ENCODE measurements at regions not wholly inside any gene's neighbourhood (a gene's known extent, or its start where the extent isn't known, plus 50 kb on each side); places are given as distances from the start of the nearest gene placed in this dataset.
"Not testable (repeated sequence)": the region's sequence is repeated elsewhere in the genome, so short reads cannot be mapped to it uniquely, and the experiment has no call there.

DNA sequence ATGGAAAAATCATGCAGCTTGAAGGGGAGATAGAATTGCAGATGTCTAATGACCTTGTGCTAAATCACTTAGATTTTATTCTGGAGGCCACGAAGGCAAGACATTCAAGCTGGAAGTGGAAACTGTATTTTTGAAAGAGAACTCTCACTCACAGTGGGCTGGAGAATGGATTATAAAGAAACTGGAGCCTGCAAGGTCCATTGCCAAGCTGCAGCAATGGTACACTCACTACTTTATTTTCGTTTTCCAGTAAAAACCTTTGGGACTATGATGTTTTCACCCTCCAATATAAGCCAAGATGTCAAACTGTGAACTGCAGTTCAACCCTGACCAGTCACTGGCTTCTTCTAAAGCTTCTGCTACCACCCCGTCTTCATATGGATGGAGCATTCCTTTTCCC, 62.0 kb downstream of the SKIDA1 start:
- no peak for DNase-seq (ENCODE audit: low spot score)

DNA sequence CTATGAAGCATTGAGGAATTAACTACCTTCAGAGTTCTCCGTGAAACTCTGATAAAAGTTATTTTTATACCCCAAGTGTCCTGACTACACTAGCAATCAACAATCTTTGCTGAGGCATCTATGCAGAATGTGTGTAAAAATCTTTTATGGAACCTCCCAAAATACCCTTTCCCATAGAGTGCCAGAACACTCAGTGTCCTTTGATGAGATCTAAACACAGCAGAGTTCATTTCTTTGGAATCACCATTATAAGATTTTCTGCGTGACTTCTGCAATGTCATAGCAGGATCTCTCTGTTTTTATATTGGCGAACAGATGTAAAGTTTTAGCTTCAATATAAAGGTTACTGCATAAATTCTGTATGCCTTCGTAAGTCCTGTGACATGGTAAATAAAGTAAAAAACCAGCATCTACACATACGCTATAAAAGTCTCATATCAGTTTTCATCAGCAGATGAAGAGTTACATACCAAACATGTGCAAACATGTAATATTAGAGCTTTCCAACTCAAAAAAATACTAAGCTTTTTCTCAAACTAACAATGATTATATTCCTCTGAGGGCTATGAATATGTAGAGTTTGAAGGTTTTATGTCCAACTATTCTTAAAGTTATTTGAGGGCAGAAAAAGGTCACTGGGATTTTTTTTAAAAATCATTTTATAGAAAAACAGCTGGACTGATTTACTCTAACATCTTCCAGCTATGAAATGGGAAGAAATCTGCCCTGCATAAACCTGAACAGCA, 67.2 kb downstream of the SKIDA1 start:
- no peak for DNase-seq (ENCODE audit: low spot score)

GRCh38 chr10:21456160-21456559, 69.3 kb downstream of the SKIDA1 start:
- no peak for DNase-seq (ENCODE audit: low spot score)

DNA sequence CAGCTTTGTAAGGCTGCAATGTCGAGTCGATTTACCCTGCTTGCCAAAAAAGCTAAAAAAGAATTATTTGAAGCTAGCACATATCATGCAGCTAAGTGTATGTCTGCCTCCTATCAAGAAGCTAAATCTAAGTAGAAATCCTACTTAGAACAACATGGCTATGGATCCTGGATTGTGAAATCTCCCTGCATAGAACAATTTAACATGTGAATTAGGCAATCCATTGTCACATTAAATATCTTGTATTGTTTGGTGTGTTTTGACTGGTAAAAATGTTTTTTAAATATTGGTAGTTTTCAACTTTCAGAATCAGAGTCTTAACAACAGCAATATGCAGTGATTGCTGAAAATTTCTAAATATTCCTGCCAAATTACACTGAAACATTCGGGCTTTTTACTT, 73.3 kb downstream of the SKIDA1 start:
- no peak for DNase-seq (ENCODE audit: low spot score)

DNA sequence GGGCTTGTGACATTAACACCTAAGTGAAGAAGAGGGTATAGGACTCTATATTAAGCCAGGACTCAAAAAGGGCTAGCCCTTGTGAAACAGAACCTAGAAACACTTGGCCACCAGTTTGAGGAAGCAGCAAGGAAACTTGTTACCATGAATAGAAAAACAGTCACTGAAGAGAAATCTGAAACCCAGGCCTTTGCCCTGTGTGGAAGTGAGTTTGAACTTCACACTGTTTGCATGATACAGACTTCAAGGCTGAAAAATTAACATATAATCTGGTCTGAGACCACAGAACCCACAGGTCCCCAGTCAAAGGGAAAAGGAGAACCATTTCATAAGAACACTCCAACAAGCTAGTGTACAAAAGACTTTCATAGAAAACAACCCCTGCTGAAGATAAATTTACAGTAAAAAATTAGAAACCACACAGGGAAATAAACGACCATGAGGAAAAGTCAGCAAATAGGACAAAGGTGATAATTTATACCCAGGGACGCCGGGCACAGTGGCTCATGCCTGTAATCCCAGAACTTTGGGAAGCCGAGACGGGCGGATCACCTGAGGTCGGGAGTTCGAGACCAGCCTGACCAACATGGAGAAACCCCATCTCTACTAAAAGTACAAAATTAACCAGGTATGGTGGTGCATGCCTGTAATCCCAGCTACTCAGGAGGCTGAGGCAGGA, 76.1 kb downstream of the SKIDA1 start:
- no peak for DNase-seq (ENCODE audit: low spot score)

DNA sequence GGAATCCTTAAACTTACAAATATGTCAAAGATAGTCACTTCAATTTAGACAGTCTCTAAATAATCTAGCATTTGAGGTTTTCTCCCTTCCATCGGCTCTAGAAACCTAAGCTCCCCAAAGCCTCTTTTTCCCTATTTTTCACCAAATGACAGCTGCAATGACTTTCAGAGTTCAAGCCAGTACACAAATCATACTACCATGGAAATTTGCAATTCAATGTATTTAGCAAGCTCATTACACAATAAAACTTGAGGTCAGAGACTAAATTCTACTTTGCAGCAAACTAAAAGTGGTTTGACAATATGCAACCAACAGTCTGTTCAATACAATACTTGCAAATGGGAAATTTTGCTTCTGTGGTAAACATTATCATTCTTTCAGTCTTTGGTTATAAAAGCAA, 80.3 kb downstream of the SKIDA1 start:
- DNase-seq (ENCODE audit: low spot score): no peak

DNA sequence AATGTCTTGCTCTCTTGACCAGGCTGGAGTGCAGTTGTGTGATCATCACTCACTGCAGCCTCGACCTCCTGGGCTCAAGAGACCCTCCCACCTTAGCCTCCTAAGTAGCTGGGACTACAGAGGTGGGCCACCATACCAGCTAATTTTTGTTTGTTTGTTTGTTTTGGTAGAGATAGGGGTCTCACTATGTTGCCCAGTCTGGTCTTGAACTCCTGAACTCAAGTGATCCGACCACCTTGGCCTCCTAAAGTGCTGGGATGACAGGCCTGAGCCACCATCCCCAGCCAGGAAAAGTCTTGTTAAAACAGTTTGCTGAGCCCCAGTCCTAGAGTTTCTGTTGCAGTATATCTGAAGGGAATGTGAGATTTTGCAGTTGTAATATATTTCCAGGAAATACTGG, 83.9 kb downstream of the SKIDA1 start:
- DNase-seq (ENCODE audit: low spot score): no peak

DNA sequence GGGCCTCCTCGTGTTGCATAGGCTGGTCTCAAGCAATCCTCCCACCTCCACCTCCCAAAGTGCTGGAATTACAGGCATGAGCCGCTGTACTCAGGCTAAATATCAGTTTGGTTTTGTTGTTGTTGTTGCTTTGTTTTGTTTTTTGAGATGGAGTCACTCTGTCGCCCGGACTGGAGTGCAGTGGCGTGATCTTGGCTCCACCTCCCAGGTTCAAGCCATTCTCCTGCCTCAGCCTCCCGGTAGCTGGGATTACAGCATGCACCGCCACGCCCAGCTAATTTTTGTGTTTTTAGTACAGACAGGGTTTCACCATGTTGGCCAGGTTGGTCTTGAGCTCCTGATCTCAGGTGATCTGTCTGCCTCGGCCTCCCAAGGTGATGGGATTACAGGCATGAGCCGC, 86.6 kb downstream of the SKIDA1 start:
- DNase-seq (ENCODE audit: low spot score): not testable (repeated sequence)

DNA sequence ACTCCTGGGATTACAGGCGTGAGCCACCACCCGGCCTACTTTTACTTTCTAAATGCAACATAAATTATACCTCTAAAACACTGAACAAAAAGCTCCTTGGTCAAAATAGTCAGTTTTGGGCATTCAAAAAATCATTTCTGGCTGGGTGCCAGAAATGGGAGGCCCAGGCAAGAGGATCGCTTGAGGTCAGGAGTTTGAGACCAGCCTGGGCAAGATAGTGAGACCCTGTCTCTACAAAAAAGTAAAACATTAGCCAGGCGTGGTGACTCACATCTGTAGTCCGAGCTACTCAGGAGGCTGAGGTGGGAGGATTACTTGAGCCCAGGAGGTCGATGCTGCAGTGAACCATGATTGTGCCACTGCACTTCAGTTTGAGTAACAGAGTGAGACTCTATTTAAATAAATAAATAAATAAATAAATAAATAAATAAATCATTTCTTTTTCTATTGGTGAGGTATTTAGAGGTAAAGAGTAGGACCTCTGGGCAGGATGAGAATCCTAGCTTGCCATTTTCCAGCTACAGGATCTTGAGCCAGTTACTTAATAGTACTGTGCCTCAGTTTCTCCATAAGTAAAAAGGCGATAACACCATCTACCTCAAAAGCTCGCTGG, 87.6 kb downstream of the SKIDA1 start:
- DNase-seq (ENCODE audit: low spot score): no peak

- DNase-seq (ENCODE audit: low spot score): no peak
Measured at GRCh38 chr10:21432266-21432665, 93.2 kb downstream of the SKIDA1 start.

DNA sequence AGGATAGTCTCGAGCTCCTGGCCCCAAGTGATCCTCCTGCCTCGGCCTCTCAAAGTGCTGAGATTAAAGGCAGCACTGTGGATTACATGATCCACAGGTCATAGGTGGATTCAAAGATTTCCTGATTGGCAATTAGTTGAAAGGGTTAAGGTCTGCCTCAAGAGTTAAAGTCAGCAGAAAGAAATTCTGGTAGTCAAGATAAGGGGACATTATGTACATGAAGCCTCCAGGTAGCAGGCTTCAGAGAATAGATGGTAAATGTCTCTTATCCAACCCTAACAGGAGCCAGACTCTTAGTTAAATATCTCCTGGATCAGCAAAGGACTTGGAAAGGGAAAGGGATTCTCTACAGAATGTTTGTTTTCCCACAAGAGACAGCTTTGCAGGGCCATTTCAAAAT, 93.7 kb downstream of the SKIDA1 start:
- DNase-seq (ENCODE audit: low spot score): no peak

DNA sequence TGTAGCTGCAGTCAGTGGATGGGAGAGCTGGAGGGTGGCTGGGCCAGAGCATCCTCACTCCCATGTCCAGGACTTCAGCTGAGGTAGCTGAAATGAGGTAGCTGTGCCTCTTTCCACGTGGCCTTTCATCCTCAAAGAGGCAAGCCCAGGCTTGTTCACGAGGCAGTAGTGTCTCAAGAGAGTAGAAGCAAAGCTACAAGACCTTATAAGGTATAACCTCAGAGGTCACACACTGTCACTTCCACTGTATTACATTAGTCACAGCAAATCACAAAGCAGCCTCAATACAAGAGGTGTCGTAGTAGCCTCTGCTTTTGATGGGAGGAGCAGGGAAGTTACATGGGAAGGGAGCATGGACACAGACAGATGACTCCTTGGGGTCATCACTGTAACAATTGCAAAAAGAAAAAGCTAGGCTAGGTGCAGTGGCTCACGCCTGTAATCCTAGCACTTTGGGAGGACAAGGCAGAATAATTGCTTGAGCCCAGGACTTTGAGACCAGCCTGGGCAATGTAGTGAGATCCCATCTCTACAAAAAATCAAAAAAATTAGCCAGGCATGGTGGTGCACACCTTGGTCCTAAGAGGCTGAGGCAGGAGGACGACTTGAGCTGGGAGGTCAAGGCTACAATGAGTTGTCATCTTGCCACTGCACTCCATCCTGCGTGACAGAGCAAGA, 97.5 kb downstream of the SKIDA1 start:
- DNase-seq (ENCODE audit: low spot score): no peak

DNA sequence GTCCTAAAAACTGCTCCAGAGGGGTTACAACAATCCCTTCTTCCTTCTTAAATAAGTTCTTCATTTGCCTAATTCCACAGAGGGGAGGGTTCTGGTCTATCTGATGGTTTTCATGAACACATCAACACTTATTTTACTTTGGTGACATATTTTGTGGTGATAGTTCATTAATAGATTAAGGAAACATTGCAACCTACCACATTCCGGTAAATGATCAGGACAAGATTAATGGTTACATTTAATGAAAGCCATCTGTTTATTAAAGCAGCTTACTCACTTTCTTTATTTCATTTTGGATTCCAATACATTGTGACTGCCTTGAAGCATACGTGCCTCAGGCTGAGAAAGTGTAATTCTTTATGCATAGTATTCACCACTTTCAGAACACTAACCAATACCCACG, 101.0 kb downstream of the SKIDA1 start:
- peak; percentile 41 for DNase-seq (ENCODE audit: low spot score)

DNA sequence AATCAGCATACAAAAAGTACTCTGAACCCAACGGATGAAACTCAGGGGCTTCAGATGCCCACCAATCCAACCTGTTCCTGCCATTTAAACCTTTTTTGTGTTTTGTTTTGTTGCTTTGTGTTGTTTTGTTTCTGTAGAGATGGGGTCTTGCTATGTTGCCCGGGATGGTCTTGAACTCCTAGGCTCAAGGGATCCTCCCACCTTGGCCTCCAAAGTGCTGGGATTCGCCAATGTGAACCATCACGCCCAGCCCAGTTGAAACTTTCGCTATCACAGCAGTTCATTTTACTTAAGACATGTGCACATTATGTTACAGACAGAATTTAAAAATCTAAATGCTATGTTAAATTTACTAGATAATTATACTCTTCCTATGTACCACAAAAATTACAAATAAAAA, 101.6 kb downstream of the SKIDA1 start:
- no peak for DNase-seq (ENCODE audit: low spot score)

DNA sequence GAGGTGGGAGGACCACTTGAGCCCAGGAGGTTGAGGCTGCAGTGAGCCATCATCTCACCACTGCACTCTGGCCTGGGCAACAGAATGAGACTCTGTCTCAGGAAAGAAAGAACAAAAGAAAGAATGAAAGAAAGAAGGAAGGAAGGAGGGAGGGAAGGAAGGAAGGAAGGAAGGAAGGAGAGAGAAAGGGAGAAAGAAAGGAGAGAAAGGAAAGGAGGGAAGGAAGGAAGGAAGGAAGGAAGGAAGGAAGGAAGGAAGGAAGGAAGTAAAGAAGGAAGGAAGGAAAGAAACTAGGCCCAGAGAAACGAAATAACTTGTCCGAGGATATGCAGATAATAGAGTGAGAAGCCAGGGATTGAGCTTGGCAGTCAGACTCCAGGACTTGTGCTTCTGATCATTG, 102.1 kb downstream of the SKIDA1 start:
- DNase-seq (ENCODE audit: low spot score): no peak

DNA sequence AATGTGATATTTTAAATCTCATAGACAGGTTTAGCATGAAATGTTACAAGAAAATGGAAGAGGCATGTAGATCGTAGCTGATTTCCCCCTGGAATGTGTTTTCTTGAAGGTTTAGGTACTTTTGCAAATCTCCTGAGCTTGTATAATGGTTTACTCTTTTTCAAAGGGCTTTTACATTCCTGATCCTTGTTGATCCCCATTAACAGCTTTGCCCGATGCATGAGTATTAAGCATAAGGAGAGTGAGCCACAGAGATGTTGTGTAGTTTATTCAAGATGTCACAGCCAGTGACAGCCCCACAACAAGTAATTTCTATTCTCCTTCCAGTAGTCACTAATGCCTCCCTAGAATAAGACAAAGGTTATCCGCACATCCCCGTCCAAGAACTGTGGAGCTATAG, 103.7 kb downstream of the SKIDA1 start:
- no peak for DNase-seq (ENCODE audit: low spot score)

DNA sequence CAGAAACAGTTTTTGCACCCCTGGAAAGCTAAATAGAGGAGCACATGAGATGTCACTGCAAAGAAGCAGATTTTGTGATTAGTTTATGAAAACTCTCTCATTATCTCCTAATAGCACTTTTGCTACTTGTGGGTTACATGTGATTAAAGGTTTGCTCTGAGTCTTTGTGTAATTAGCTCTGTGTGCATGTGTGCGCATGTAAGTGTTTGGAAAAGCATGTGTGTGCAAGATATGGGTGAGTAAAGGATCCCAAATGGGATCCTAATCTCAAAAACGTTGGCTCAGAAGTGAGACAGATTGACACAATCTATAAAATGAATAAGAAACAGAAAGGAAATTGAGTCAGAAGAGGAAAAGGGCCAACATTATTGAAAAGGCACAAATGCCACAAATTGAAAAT, 104.5 kb downstream of the SKIDA1 start:
- DNase-seq (ENCODE audit: low spot score): no peak

GRCh38 chr10:21418981-21419576, 106.4 kb downstream of the SKIDA1 start:
- not testable (repeated sequence) for DNase-seq (ENCODE audit: low spot score)

DNA sequence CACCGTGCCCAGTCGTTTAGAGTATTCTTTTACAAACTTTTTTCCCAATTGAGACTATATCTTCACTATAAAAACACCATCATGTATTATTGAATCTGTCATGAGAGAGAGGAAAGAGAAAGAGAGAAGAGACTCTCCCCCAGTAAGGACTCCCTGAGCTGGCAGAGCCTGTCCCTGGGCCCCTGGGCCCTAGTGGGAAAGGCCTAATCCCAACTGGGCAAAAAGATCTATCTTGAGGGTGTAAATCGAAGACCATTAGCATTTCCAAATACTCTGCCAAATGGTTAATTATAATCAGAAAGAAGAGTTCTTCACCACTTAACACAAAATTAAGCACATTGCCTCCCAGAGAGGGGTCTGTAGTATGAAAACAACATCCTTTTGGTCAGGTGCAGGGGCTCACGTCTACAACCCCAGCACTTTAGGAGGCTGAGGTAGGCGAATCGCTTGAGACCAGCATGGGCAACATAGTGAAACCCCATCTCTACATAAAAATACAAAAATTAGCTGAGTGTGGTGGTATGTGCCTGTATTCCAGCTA, 108.2 kb downstream of the SKIDA1 start:
- DNase-seq (ENCODE audit: low spot score): no peak

GRCh38 chr10:21413680-21414079, 111.8 kb downstream of the SKIDA1 start:
- DNase-seq (ENCODE audit: low spot score): no peak

DNA sequence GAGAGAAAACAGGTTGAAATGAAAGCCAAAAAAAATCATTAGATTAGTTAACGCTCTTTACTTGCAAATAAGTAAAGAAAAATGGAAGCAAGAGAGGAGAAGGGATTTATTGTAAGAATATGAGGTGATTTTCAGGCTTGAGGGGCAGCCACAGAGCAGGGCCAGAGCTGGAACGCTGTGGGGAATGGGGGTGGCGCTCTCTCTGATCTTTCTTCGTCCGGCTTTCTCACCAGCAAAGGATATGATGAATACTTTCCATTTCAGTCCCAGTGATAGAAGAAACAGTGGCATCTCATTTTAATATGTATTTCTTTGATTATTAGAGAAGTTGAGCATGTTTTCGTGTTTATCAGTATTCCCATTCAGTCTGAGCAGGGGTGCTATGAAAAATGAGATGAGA, 112.2 kb downstream of the SKIDA1 start:
- DNase-seq (ENCODE audit: low spot score): no peak

GRCh38 chr10:21406595-21407193, 118.8 kb downstream of the SKIDA1 start:
- DNase-seq (ENCODE audit: low spot score): peak; percentile 52

Data from AG20443 (cell line).